ENCODE measurements at regions not wholly inside any gene's neighbourhood (a gene's known extent, or its start where the extent isn't known, plus 50 kb on each side); places are given as distances from the start of the nearest gene placed in this dataset.

GRCh38 chr6:112511441-112511840, 164.3 kb downstream of the RFPL4B start:
- DNase-seq, result no peak
- no peaks in the 10 kb centered on the region for H3K4me1 ChIP-seq (ENCODE audit: insufficient read depth)
- H3K27me3 ChIP-seq, result no peaks in the 10 kb centered on the region
- H3K4me3 ChIP-seq, result no peak overlapping the region
- intact Hi-C loops (cut with DNase I), result no loop called here
- H3K9me3 ChIP-seq, result no peaks in the 10 kb centered on the region
- no peak overlapping the region for H3K27ac ChIP-seq
- 93 to 100% (median 95%) methylated on average over 1 of the region's 1 CpG for WGBS, 3 donors
- no peaks in the 10 kb centered on the region for H3K36me3 ChIP-seq
- TF ChIP-seq POLR2A (IDR thresholded peaks at IDR 0.05) (no peak), EP300 (IDR thresholded peaks at IDR 0.05) (no peak), CTCF (IDR thresholded peaks at IDR 0.05) (no peak)

- H3K4me1 ChIP-seq (ENCODE audit: insufficient read depth), result no peaks in the 10 kb centered on the region
- intact Hi-C loops (cut with DNase I), result no loop called here
- H3K9me3 ChIP-seq, result no peaks in the 10 kb centered on the region
- H3K4me3 ChIP-seq, result no peak overlapping the region
- H3K27me3 ChIP-seq, result no peaks in the 10 kb centered on the region
- no peak for TF ChIP-seq POLR2A (IDR thresholded peaks at IDR 0.05)
- TF ChIP-seq CTCF (IDR thresholded peaks at IDR 0.05), result no peak
- TF ChIP-seq EP300 (IDR thresholded peaks at IDR 0.05), result no peak
- no peak for DNase-seq
- H3K36me3 ChIP-seq, result no peaks in the 10 kb centered on the region
- H3K27ac ChIP-seq, result no peak overlapping the region
Measured at GRCh38 chr6:112513175-112513574, 166.0 kb downstream of the RFPL4B start.

DNA sequence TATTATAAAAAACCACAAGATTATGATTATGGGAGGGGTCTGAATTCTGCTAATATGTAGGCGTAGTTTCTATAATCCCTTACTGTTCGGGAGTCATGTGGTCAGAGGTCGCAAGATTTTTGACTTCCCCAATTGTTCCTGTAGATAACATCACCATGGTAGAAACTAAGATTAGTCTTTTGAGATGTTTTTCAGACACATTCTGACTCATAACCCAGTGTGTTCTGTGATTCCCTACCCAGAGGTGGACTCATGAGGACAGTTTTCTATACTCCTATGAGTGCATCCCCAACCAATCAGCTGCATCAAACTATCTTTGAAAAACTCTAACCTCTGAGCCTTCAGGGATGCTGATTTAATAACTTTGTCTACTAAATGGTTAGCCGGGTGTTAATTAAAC, 175.5 kb downstream of the RFPL4B start:
- intact Hi-C loops (cut with DNase I), result no loop called here
- H3K36me3 ChIP-seq, result no peaks in the 10 kb centered on the region
- no peaks in the 10 kb centered on the region for H3K9me3 ChIP-seq
- 78 to 89% (median 85%) methylated on average over 4 of the region's 4 CpGs for WGBS, 3 donors
- no peak overlapping the region for H3K27ac ChIP-seq
- H3K4me3 ChIP-seq, result no peak overlapping the region
- H3K4me1 ChIP-seq (ENCODE audit: insufficient read depth), result no peaks in the 10 kb centered on the region
- TF ChIP-seq CTCF (IDR thresholded peaks at IDR 0.05) (no peak), POLR2A (IDR thresholded peaks at IDR 0.05) (no peak), EP300 (IDR thresholded peaks at IDR 0.05) (no peak)
- H3K27me3 ChIP-seq, result no peaks in the 10 kb centered on the region
- no peak for DNase-seq

DNA sequence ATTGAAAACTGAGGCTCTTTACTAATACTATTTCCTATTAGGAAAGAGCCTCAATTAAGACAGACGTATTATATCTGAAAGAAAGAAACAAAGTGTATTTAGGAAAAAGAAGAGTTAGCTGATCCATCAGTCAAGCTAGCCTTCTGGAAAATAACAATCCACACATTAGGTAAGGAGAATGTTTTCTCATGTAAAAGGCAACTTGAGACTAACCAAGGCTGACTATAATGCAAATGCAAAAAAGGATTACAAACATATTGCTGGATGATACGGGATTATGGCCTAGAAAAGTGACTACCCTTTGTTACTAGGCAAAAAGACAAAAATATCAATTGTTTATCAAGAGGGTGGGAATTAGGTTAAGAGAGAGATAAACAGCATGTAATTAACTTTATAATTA, 176.9 kb downstream of the RFPL4B start:
- Histone ChIP-seq H3K27ac (no peak overlapping the region), H3K4me3 (no peak overlapping the region), H3K27me3 (no peaks in the 10 kb centered on the region), H3K4me1 (ENCODE audit: insufficient read depth) (no peaks in the 10 kb centered on the region), H3K36me3 (no peaks in the 10 kb centered on the region), H3K9me3 (no peaks in the 10 kb centered on the region)
- WGBS, 3 donors, result 85 to 94% (median 91%) methylated on average over 2 of the region's 2 CpGs
- intact Hi-C loops (cut with DNase I), result no loop called here
- no peak for DNase-seq
- TF ChIP-seq POLR2A (IDR thresholded peaks at IDR 0.05), result no peak
- TF ChIP-seq CTCF (IDR thresholded peaks at IDR 0.05), result no peak
- TF ChIP-seq EP300 (IDR thresholded peaks at IDR 0.05), result no peak

DNA sequence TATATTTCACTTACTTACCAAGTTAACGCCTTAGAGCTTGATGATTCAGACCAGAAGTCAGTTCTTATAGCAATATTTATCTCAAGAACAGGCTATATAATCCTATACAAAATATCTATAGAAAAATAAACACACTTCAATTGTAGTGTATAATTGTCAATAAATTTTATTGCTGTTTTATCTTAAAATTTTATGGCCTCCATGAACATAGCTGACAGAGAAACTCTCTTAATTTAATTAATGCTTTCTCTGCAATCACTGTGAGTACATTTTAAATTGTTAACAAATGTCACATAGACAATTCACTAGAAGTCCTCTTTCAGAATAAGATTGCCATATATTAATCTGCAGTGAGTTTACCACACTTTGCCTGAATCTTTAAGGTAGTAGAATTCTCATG, 178.6 kb downstream of the RFPL4B start:
- no peak for TF ChIP-seq POLR2A (IDR thresholded peaks at IDR 0.05)
- TF ChIP-seq CTCF (IDR thresholded peaks at IDR 0.05), result no peak
- no peak for TF ChIP-seq EP300 (IDR thresholded peaks at IDR 0.05)
- 96 to 99% (median 98%) methylated on average over 1 of the region's 1 CpG for WGBS, 3 donors
- no peak overlapping the region for H3K27ac ChIP-seq

More for the DNA sequence above, 178.6 kb downstream of the RFPL4B start:
- intact Hi-C loops (cut with DNase I), result no loop called here
- no peaks in the 10 kb centered on the region for H3K9me3 ChIP-seq
- no peaks in the 10 kb centered on the region for H3K27me3 ChIP-seq
- H3K36me3 ChIP-seq, result no peaks in the 10 kb centered on the region
- no peak overlapping the region for H3K4me3 ChIP-seq
- H3K4me1 ChIP-seq (ENCODE audit: insufficient read depth), result no peaks in the 10 kb centered on the region
- DNase-seq, result no peak

Data from ovary (tissue), 7 donors.